ENCODE measurements at regions not wholly inside any gene's neighbourhood (a gene's known extent, or its start where the extent isn't known, plus 50 kb on each side); places are given as distances from the start of the nearest gene placed in this dataset.

DNA sequence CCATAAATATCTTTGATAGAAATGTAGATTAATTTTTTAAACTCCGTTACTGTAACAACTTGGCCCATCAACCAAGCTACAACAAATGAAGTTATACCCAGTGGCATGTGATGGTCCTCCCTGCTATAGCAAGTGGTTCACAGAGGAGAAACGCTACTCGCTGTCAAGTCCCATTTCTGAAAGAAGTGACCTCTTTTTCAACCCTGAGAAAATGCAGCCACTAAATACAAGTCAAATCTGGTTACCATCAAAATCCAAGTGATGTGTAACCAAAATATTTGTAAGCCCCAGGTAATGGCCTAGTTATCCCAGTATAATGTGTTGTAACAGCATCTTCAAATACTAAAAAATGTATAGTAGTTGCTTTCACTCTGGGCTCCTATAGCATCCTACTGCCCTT is 151.8 kb downstream of the MIS18A start:
- no peak for TF ChIP-seq ZNF577 (CRISPR knock-in tag; IDR thresholded peaks at IDR 0.05; ENCODE audit: borderline replicate concordance, low read depth)
- TF ChIP-seq POLR2A (IDR thresholded peaks at IDR 0.05; ENCODE audit: insufficient read depth in 1 of 2, low read depth in 2 of 2, low read length in 2 of 2) = no peak
- no peak for TF ChIP-seq ZNF484 (CRISPR knock-in tag; IDR thresholded peaks at IDR 0.05; ENCODE audit: borderline replicate concordance, low read depth)
- no peak for TF ChIP-seq MAX (IDR thresholded peaks at IDR 0.05)
- no peak for TF ChIP-seq FOXK1 (CRISPR knock-in tag; IDR thresholded peaks at IDR 0.05; ENCODE audit: borderline replicate concordance, low read depth)
- no peak for TF ChIP-seq TOE1 (CRISPR knock-in tag; IDR thresholded peaks at IDR 0.05)
- no peak for TF ChIP-seq TAF15 (IDR thresholded peaks at IDR 0.05; ENCODE audit: low read depth, low read length, poor library complexity, severe bottlenecking)
- TF ChIP-seq ZNF609 (CRISPR knock-in tag; IDR thresholded peaks at IDR 0.05; ENCODE audit: borderline replicate concordance) = no peak
- TF ChIP-seq ZNF746 (CRISPR knock-in tag; IDR thresholded peaks at IDR 0.05) = no peak
- no peak for TF ChIP-seq ZNF343 (CRISPR knock-in tag; IDR thresholded peaks at IDR 0.05)
- no peak for TF ChIP-seq ZNF280D (CRISPR knock-in tag; IDR thresholded peaks at IDR 0.05)
